ENCODE measurements at regions not wholly inside any gene's neighbourhood (a gene's known extent, or its start where the extent isn't known, plus 50 kb on each side); places are given as distances from the start of the nearest gene placed in this dataset.

DNA sequence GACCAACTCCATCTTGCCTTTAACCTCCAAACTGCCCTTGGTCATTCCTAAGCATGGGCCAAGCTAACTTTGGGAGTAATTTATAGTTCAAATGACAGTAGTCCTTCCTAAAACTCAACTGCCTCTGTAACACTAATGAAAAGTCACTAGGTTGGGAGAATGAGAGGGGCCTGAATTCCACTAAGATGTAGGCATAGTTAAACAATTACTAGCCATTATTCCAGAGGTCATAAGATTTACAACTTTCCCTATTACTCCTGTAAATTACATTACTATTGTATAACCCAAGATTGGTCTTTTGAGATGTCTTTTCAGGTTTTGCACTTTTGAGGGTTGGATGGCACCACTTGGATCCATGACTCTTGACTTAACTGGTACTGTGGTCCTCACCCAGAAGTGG is 94.6 kb downstream of the SPP2 start:
- TF ChIP-seq, protein P1, sequence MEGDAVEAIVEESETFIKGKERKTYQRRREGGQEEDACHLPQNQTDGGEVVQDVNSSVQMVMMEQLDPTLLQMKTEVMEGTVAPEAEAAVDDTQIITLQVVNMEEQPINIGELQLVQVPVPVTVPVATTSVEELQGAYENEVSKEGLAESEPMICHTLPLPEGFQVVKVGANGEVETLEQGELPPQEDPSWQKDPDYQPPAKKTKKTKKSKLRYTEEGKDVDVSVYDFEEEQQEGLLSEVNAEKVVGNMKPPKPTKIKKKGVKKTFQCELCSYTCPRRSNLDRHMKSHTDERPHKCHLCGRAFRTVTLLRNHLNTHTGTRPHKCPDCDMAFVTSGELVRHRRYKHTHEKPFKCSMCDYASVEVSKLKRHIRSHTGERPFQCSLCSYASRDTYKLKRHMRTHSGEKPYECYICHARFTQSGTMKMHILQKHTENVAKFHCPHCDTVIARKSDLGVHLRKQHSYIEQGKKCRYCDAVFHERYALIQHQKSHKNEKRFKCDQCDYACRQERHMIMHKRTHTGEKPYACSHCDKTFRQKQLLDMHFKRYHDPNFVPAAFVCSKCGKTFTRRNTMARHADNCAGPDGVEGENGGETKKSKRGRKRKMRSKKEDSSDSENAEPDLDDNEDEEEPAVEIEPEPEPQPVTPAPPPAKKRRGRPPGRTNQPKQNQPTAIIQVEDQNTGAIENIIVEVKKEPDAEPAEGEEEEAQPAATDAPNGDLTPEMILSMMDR (IDR thresholded peaks at IDR 0.05; ENCODE audit: low read length): no peak
- TF ChIP-seq EZH2 (IDR thresholded peaks at IDR 0.05; ENCODE audit: borderline replicate concordance, low read length): no peak
